GM21619 (cell line): ENCODE measurements at regions not wholly inside any gene's neighbourhood (a gene's known extent, or its start where the extent isn't known, plus 50 kb on each side); places are given as distances from the start of the nearest gene placed in this dataset.

ENCODE experiments used
- ATAC-seq: cut with Tn5 transposase; IDR thresholded peaks from one replicate; pipeline ENCODE4 v1.9.1; 2021; ENCODE audit not compliant: unreplicated experiment

- ATAC-seq = no peak
Measured at GRCh38 chr17:79506150-79506870, 104.5 kb downstream of the RBFOX3 start.

- no peak for ATAC-seq
Measured at GRCh38 chr17:79505199-79505598, 105.7 kb downstream of the RBFOX3 start.

GRCh38 chr17:79504181-79504605 lies 106.7 kb downstream of the RBFOX3 start:
- ATAC-seq = no peak

DNA sequence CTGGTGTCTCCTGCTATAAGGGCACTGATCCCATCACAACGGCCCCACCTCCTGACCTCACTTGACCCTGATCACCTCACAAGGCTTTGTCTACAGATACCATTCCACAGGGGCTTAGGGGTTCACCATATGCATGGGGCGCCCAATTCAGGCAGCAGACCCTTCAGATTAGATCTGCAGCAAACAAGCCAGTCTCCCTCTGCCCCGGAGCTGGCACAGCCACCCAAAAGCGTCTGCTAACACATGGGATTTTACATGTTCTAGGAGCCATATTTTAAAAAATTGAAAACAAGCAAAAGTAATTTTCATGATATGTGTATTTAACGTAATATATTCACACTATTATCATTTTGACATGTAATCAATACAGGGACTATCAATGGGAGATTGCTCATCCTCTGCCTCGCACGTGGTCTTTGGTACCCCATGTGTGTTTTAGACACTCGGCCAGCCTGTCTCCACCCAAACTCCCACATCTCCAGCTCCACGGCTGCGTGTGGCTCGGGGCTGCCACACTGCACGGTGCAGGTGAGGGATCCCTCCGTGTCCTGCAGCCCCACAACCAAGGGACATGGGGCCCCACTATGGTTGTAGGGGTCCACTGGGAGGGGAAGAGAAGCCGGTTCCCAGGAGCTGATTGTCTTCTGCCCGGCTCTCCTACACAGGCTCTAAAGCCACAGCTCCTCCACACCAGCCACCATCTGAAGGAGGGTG lies 107.6 kb downstream of the RBFOX3 start:
- ATAC-seq = no peak

GRCh38 chr17:79501910-79502309 lies 108.9 kb downstream of the RBFOX3 start:
- no peak for ATAC-seq

DNA sequence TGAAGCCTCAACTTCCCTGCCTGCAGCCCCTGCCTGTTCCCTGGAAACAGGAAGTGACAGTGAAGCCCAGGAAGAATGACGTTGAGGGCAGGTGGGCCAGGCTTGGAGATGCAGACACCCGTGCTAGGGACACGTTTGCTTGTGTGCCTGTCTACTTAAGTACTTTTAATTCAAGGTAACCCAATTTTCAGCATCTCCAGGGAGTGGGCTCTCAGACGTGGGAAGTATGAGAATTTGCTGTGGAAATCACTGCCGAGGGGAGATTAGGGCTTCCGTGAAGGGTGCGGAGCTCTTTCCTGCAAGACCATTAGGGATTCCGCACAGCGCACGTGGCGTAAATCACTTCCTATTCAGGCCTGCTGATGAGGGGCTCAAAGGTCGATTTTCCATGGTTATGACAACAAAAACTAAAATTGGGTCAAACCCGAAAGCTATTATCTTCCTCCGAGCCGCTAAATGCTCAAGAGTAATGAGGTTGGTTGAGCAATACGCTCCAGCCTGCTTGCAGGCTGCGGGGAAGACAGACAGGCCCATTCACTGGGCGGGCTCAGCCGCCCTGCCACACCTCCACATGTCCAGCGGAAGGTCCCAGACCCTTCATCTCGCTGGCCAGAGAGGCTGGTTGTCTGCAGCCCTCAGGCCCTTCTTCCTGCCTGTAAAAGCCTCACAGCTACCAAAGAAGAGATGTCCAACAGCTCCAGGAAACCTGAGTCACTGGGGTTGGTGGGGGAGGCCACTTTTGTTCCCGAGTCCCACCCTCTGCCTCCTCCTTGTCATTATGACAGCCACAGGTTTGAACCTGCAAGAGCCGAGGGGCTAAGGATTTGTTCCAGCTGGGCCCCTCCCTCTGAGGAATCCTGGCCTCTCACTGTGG lies 109.9 kb downstream of the RBFOX3 start:
- no peak for ATAC-seq

- ATAC-seq = no peak
Measured at GRCh38 chr17:79498854-79499253, 112.0 kb downstream of the RBFOX3 start.

GRCh38 chr17:79497777-79498348 lies 113.0 kb downstream of the RBFOX3 start:
- no peak for ATAC-seq

DNA sequence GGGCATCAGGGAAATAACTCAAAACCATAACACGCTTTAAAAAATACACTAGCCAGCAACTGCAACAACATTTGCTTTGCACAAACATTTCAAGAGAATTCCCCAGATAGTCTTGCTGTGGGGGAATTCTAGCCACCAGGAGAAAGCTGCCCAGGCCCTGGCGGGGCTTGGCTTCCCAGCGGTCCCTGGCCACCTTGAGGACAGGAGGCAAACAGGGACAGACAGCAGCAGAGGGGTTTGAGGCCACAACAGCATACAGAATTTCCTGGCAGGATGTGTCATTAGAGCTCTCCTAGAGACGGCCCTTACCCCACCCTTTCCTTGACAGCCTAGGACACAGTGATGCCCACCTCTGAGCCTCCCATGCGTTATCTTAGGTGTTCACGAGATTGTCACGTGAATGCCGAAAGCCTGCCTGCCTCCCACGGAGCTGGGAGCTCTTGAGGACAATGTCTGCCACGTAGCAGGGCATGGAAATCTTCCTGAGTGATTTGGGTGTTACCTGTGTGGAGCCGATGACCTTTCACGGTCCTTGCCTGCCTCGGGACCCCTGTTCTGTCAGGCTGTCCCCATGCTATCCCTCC lies 114.3 kb downstream of the RBFOX3 start:
- ATAC-seq = no peak

DNA sequence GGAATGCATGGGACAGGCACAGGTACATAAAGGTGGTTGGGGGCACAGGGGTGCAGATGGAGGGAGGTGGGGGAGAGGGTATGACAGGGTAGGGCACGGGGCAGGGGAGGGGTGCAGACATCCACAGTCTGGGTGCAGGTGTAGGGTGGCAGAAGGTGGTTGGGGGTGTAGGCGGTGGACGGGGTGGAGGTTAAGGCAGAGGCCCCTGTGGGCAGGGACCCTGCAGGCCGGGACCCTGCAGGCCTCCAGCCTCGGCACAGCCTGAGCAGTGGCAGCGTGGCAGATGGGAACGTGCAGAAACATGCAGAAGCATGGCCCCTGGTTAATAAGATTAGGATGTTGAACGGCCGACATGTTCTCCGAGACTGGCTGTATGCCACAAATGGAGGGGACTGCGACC lies 115.2 kb downstream of the RBFOX3 start:
- ATAC-seq = no peak

DNA sequence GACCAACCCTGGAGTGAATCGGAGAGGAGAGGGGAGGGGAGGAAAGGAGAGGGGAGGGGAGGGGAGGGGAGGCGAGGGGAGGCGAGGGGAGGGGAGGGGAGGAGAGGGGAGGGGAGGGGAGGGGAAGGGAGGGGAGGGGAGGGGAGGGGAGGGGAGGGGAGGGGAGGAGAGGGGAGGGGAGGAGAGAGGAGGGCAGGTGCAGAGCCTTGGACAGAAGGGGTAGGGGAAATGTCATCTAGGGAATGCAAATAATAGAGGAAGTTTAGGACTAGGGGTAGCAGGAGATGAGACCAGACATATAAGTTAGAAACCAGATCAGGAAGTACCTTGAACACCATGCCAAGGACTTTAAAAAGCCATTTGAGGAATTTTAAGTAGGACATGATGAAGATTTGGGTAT lies 119.8 kb downstream of the RBFOX3 start:
- ATAC-seq = no peak

DNA sequence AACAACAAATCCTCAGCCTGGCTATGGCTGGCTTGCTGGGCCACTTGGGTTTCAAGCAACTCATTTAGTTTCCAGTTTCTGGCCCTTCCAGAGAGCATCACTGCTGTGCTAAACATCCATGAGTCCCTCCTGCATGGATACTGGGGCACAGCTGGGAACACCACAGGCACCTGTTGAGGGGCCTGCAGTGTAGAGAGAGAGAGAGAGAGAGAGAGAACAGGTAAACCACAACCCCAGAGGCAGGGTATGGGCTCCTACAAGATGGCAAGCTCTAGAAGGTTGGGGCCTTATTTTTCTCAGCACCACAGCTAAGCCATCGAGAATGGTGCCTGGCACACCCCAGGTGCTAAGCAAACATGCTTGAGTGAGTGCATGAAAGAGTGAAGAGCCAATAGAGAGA lies 120.3 kb downstream of the RBFOX3 start:
- ATAC-seq = no peak

GRCh38 chr17:79487149-79487548 lies 123.7 kb downstream of the RBFOX3 start:
- ATAC-seq = no peak

- no peak for ATAC-seq
Measured at GRCh38 chr17:79485991-79486390, 124.9 kb downstream of the RBFOX3 start.

- no peak for ATAC-seq
Measured at GRCh38 chr17:79485419-79485985, 125.3 kb downstream of the RBFOX3 start.

- no peak for ATAC-seq
Measured at GRCh38 chr17:79484600-79485418, 126.0 kb downstream of the RBFOX3 start.

- no peak for ATAC-seq
Measured at GRCh38 chr17:79483842-79484241, 127.0 kb downstream of the RBFOX3 start.

DNA sequence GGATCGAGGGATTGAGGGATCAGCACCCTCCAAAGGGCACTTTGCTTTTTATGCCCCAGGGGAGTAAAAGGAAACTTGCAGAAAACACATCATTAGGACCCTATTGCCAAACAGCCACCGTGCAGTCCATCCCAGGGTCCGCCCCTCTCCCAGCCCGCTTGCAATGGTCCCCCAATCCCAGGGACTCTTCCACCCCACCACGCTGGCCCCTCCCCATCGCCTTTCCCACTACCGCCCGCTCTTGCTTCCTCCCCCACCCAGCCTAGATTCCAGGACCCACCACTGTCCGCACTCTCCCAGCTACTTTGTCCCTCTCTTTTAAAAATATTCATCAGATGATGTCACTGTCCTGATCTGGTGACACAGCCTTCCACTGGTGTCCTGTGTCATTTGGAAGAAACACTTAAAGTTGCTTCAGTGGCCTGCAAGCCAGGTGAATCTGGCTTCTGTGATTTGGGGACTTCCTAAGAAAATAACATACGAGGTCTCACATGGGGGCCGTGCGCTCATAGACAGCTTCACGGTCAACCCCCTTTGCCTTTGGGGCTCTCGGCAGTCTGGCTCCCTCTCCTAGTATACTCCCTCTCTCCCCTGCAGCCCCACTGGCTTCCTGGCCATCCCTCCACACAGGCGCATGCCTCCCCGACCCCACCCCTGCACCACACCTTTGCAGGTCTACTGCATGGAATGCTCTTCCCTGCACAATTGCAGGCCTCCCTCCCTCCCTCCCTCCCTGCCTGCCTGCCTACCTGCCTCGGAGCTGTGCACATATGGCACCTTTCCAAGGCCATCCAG lies 127.9 kb downstream of the RBFOX3 start:
- ATAC-seq = no peak

- ATAC-seq = no peak
Measured at GRCh38 chr17:79479876-79480275, 131.0 kb downstream of the RBFOX3 start.
